NB4 (cell line): ENCODE measurements at regions not wholly inside any gene's neighbourhood (a gene's known extent, or its start where the extent isn't known, plus 50 kb on each side); places are given as distances from the start of the nearest gene placed in this dataset.

Experiments
- DNase-seq: peaks from one replicate; pipeline ENCODE4 v3.0.0; 2010; ENCODE audit warnings: low read depth
- H3K4me3 ChIP-seq: one replicate; pipeline ENCODE4 v1.5.1; 2011; ENCODE audit warnings: mild to moderate bottlenecking, low read depth, low read length, moderate library complexity
- CTCF ChIP-seq: IDR thresholded peaks from one replicate; pipeline ENCODE4 v1.5.1; 2012; ENCODE audit warnings: low read depth, low read length
- MAX ChIP-seq: IDR thresholded peaks from 2 replicates; pipeline ENCODE4 v1.6.1; 2011; ENCODE audit warnings: low read depth, low read length
- MYC ChIP-seq: IDR thresholded peaks from 2 replicates; pipeline ENCODE4 v1.6.1; 2011; ENCODE audit warnings: low read depth, low read length
- POLR2A ChIP-seq: IDR thresholded peaks from 2 replicates; pipeline ENCODE4 v1.6.1; 2011; ENCODE audit warnings: mild to moderate bottlenecking; ENCODE audit not compliant: insufficient read length; ENCODE audit errors: extremely low read depth

- no peak for DNase-seq
- H3K4me3 ChIP-seq, result no peak overlapping the region
Measured at GRCh38 chr11:91124363-91124762, 901.5 kb upstream of the CHORDC1 start.

GRCh38 chr11:91115116-91115515 lies 892.3 kb upstream of the CHORDC1 start:
- TF ChIP-seq CTCF (no peak), MAX (no peak), MYC (no peak), POLR2A (no peak)
- DNase-seq, result no peak
- H3K4me3 ChIP-seq, result no peak overlapping the region

More at GRCh38 chr11:91124363-91124762, 901.5 kb upstream of the CHORDC1 start:
- no peak for TF ChIP-seq MAX
- TF ChIP-seq CTCF, result no peak
- TF ChIP-seq MYC, result no peak
- no peak for TF ChIP-seq POLR2A

GRCh38 chr11:91104237-91104636 lies 881.4 kb upstream of the CHORDC1 start:
- DNase-seq, result no peak
- no peak overlapping the region for H3K4me3 ChIP-seq
- TF ChIP-seq CTCF (no peak), MAX (no peak), MYC (no peak), POLR2A (no peak)

GRCh38 chr11:91100427-91100826 lies 877.6 kb upstream of the CHORDC1 start:
- no peak for DNase-seq
- TF ChIP-seq CTCF, result no peak
- no peak for TF ChIP-seq MYC
- TF ChIP-seq POLR2A, result no peak
- no peak for TF ChIP-seq MAX
- no peak overlapping the region for H3K4me3 ChIP-seq

GRCh38 chr11:91097083-91097482 lies 874.2 kb upstream of the CHORDC1 start:
- no peak overlapping the region for H3K4me3 ChIP-seq
- no peak for TF ChIP-seq CTCF
- no peak for TF ChIP-seq POLR2A
- TF ChIP-seq MYC, result no peak
- TF ChIP-seq MAX, result no peak
- DNase-seq, result no peak

GRCh38 chr11:91093141-91093540 lies 870.3 kb upstream of the CHORDC1 start:
- DNase-seq, result no peak
- TF ChIP-seq CTCF (no peak), MYC (no peak), MAX (no peak), POLR2A (no peak)
- H3K4me3 ChIP-seq, result no peak overlapping the region
